Peyer's patch (tissue), 4 donors: ENCODE measurements at regions not wholly inside any gene's neighbourhood (a gene's known extent, or its start where the extent isn't known, plus 50 kb on each side); places are given as distances from the start of the nearest gene placed in this dataset.

Experiments used
- POLR2A ChIP-seq, 2 donors: fragments of 450-650 bp; IDR thresholded peaks; one replicate each; pipeline ENCODE4 v1.5.1; 2017; ENCODE audit warnings: antibody characterized with exemption in 2 of 2, mild to moderate bottlenecking in 2 of 2, moderate library complexity in 2 of 2
- TF ChIP-seq, protein P1 (sequence below), 6 experiments: fragments of 450-650 bp in 4 of 6; fragments of 200-600 bp in 2 of 6; sonication (generic) in 1 of 6; IDR thresholded peaks; one replicate each; pipeline ENCODE4 v1.5.1; 2017 to 2019; ENCODE audit warnings: antibody characterized with exemption in 6 of 6, mild to moderate bottlenecking in 3 of 6, moderate library complexity in 1 of 6

- no peak for TF ChIP-seq POLR2A (IDR thresholded peaks at IDR 0.05)
- TF ChIP-seq, protein P1, sequence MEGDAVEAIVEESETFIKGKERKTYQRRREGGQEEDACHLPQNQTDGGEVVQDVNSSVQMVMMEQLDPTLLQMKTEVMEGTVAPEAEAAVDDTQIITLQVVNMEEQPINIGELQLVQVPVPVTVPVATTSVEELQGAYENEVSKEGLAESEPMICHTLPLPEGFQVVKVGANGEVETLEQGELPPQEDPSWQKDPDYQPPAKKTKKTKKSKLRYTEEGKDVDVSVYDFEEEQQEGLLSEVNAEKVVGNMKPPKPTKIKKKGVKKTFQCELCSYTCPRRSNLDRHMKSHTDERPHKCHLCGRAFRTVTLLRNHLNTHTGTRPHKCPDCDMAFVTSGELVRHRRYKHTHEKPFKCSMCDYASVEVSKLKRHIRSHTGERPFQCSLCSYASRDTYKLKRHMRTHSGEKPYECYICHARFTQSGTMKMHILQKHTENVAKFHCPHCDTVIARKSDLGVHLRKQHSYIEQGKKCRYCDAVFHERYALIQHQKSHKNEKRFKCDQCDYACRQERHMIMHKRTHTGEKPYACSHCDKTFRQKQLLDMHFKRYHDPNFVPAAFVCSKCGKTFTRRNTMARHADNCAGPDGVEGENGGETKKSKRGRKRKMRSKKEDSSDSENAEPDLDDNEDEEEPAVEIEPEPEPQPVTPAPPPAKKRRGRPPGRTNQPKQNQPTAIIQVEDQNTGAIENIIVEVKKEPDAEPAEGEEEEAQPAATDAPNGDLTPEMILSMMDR (IDR thresholded peaks at IDR 0.05) = no peak
Observed at GRCh38 chr6:4258733-4259132, 123.4 kb upstream of the ECI2 start.
